ENCODE measurements at regions not wholly inside any gene's neighbourhood (a gene's known extent, or its start where the extent isn't known, plus 50 kb on each side); places are given as distances from the start of the nearest gene placed in this dataset.

DNA sequence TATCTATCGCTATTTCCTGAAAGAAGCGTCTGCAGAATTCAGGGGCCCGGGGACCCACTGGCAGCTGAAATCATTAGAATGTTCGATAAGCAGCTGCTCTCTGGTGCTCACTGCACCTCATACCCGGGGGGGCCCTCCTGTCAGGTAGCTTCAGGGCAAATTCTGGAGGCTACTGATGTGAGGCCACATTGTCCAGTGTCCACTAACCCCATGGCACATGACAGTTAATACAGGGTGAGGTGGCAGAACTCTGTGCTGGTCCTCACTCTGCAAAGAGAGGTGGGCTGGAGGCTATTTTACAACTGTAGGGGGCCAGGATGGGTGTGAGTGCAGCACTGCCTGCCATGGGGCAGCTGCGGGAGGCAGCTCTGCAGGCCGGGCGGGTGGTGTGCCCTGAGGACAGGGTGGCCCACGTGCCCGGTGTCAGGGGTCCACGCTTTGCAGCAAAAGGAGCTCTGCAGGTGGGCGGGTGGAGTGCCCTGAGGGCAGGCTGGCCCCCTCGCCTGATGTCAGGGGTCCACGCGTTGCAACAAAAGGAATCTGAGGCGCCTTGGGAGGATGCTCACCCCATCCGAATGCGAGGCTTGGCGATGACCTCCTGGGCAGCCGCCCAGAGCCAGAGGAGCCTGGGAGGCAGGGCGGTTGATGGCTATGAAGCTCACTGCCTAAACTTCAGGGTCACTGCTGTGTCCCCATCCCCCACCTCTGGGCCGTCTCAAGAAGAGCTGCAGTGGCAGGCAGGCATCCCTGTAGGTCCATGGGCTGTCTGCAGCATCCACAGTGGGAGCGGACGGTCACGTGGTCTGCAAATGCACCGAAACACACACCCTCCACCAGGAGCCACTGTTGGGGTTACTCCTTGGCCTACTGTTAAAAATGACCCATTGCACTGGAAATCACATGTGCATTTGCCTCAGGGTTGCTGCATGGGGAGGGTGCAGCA, 207.0 kb upstream of the SALL3 start:
- TF ChIP-seq SP1 (IDR thresholded peaks at IDR 0.05) (no peak), FOXK2 (IDR thresholded peaks at IDR 0.05) (no peak), ARNT (IDR thresholded peaks at IDR 0.05) (no peak), SUZ12 (IDR thresholded peaks at IDR 0.05) (no peak), FOXM1 (IDR thresholded peaks at IDR 0.05; ENCODE audit: borderline replicate concordance) (no peak), CTBP1 (IDR thresholded peaks at IDR 0.05; ENCODE audit: borderline replicate concordance) (no peak), BHLHE40 (IDR thresholded peaks at IDR 0.05; ENCODE audit: borderline replicate concordance) (no peak), LEF1 (IDR thresholded peaks at IDR 0.05; ENCODE audit: borderline replicate concordance) (no peak), FOXA1 (IDR thresholded peaks at IDR 0.05) (no peak), ELF4 (IDR thresholded peaks at IDR 0.05) (no peak), ZNF384 (IDR thresholded peaks at IDR 0.05) (no peak), TARDBP (IDR thresholded peaks at IDR 0.05) (no peak)
- TF ChIP-seq, protein P1, sequence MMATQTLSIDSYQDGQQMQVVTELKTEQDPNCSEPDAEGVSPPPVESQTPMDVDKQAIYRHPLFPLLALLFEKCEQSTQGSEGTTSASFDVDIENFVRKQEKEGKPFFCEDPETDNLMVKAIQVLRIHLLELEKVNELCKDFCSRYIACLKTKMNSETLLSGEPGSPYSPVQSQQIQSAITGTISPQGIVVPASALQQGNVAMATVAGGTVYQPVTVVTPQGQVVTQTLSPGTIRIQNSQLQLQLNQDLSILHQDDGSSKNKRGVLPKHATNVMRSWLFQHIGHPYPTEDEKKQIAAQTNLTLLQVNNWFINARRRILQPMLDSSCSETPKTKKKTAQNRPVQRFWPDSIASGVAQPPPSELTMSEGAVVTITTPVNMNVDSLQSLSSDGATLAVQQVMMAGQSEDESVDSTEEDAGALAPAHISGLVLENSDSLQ (IDR thresholded peaks at IDR 0.05) = no peak
